IMR-90 (cell line): ENCODE measurements at regions not wholly inside any gene's neighbourhood (a gene's known extent, or its start where the extent isn't known, plus 50 kb on each side); places are given as distances from the start of the nearest gene placed in this dataset.

Experiments
- ATAC-seq: fragments of 200-7000 bp; cut with Tn5 transposase; 2 replicates; pipeline ENCODE4 v1.9.1; 2020; ENCODE audit warnings: low read depth, mild to moderate bottlenecking, moderate library complexity
- BruUV-seq: library from RNA; stranded (reverse); fragments of 400-500 nt; replicated peaks from 2 replicates; lab custom pipeline; 2021; lab: Mats Ljungman, UMichigan
- CTCF ChIA-PET: fragments of 300-600 bp; formaldehyde crosslinking; extraction: SDS; loops from one replicate; lab custom pipeline; 2021; ENCODE audit warnings: antibody characterized with exemption; lab: Yijun Ruan, JAX
- POLR2A ChIA-PET: fragments of 300-600 bp; sonication (Branson Sonifier 250); formaldehyde crosslinking; loops from one replicate; lab custom pipeline; 2022; ENCODE audit warnings: antibody characterized with exemption; ENCODE audit not compliant: unreplicated experiment; lab: Charles Lee
- DNase-seq: peaks from one replicate; pipeline ENCODE4 v3.0.0; 2013
- H2AFZ ChIP-seq: replicated peaks from 2 replicates; pipeline ENCODE3; 2013; ENCODE audit warnings: low read length, mild to moderate bottlenecking; ENCODE audit not compliant: poor library complexity
- H2AK5ac ChIP-seq: 2 replicates; pipeline ENCODE4 v1.6.1; 2013; ENCODE audit warnings: low read depth, low read length, inconsistent platforms
- H2AK9ac ChIP-seq: replicated peaks from 2 replicates; pipeline ENCODE3; 2013; ENCODE audit warnings: mild to moderate bottlenecking, low read depth, low read length, moderate library complexity; ENCODE audit not compliant: poor library complexity
- H2BK120ac ChIP-seq: 2 replicates; pipeline ENCODE4 v1.6.1; 2013; ENCODE audit warnings: low read depth, low read length, inconsistent platforms
- H2BK15ac ChIP-seq: 3 replicates; pipeline ENCODE4 v1.6.1; 2013; ENCODE audit warnings: low read depth, low read length, inconsistent platforms
- H2BK20ac ChIP-seq: 2 replicates; pipeline ENCODE4 v1.6.1; 2013; ENCODE audit warnings: low read depth, mild to moderate bottlenecking, inconsistent platforms, low read length, moderate library complexity
- H2BK5ac ChIP-seq: 2 replicates; pipeline ENCODE4 v1.6.1; 2013; ENCODE audit warnings: mild to moderate bottlenecking, low read depth, low read length, inconsistent platforms; ENCODE audit not compliant: poor library complexity, severe bottlenecking
- H3K14ac ChIP-seq: replicated peaks from 2 replicates; pipeline ENCODE4 v1.6.1; 2013; ENCODE audit warnings: low read depth, low read length, inconsistent platforms
- H3K18ac ChIP-seq: 2 replicates; pipeline ENCODE4 v1.6.1; 2013; ENCODE audit warnings: low read depth, low read length, control low read depth
- H3K23ac ChIP-seq: 2 replicates; pipeline ENCODE4 v1.6.1; 2013; ENCODE audit warnings: low read depth, low read length, inconsistent platforms
- H3K27ac ChIP-seq: 2 replicates; pipeline ENCODE4 v1.5.1; 2013; ENCODE audit warnings: mild to moderate bottlenecking, control low read depth, low read length; ENCODE audit not compliant: insufficient read depth
- H3K27me3 ChIP-seq: 2 replicates; pipeline ENCODE4 v1.6.1; 2013; ENCODE audit warnings: low read length; ENCODE audit not compliant: control insufficient read depth, insufficient read depth
- H3K36me3 ChIP-seq: 2 replicates; pipeline ENCODE4 v1.6.1; 2013; ENCODE audit warnings: low read length, mixed read lengths; ENCODE audit not compliant: control insufficient read depth, insufficient read depth
- H3K4ac ChIP-seq: 2 replicates; pipeline ENCODE4 v1.6.1; 2013; ENCODE audit warnings: low read depth, low read length, inconsistent platforms
- H3K4me1 ChIP-seq: 2 replicates; pipeline ENCODE4 v1.6.1; 2013; ENCODE audit warnings: low read length, mixed read lengths; ENCODE audit not compliant: control insufficient read depth, insufficient read depth
- H3K4me2 ChIP-seq: 2 replicates; pipeline ENCODE4 v1.6.1; 2013; ENCODE audit warnings: low read depth, mild to moderate bottlenecking, control low read depth, low read length, moderate library complexity
- H3K4me3 ChIP-seq: 2 replicates; pipeline ENCODE4 v1.5.1; 2013; ENCODE audit warnings: low read depth, mild to moderate bottlenecking, control low read depth, low read length, moderate library complexity; ENCODE audit not compliant: insufficient read depth
- H3K56ac ChIP-seq: 2 replicates; pipeline ENCODE4 v1.6.1; 2013; ENCODE audit warnings: low read length, inconsistent platforms; ENCODE audit not compliant: insufficient read depth; ENCODE audit errors: extremely low read depth
- H3K79me1 ChIP-seq, 2 experiments: 2 replicates each; pipeline ENCODE4 v1.6.1; 2013; ENCODE audit warnings: low read length in 2 of 2, inconsistent platforms in 1 of 2, low read depth in 1 of 2
- H3K9ac ChIP-seq: 2 replicates; pipeline ENCODE4 v1.6.1; 2013; ENCODE audit warnings: low read depth, low read length, control low read depth
- H3K9me1 ChIP-seq: 2 replicates; pipeline ENCODE4 v1.6.1; 2013; ENCODE audit warnings: low read length, inconsistent platforms; ENCODE audit not compliant: insufficient read depth
- H3K9me3 ChIP-seq: 2 replicates; pipeline ENCODE4 v1.6.1; 2013; ENCODE audit warnings: low read length; ENCODE audit not compliant: control insufficient read depth, insufficient read depth
- H4K20me1 ChIP-seq: 2 replicates; pipeline ENCODE4 v1.6.1; 2013; ENCODE audit warnings: low read length, inconsistent platforms; ENCODE audit not compliant: insufficient read depth
- H4K5ac ChIP-seq: 2 replicates; pipeline ENCODE4 v1.6.1; 2013; ENCODE audit warnings: mild to moderate bottlenecking, low read depth, low read length, control low read depth
- H4K8ac ChIP-seq, 2 experiments: 2 replicates each; pipeline ENCODE4 v1.6.1; 2013; ENCODE audit warnings: low read depth in 2 of 2, low read length in 2 of 2, control low read depth in 1 of 2, inconsistent platforms in 1 of 2
- H4K91ac ChIP-seq: 2 replicates; pipeline ENCODE4 v1.6.1; 2013; ENCODE audit warnings: low read depth, low read length, inconsistent platforms; ENCODE audit not compliant: insufficient read depth
- BHLHE40 ChIP-seq: fragments of 150-350 bp; IDR thresholded peaks from 2 replicates; pipeline ENCODE4 v1.6.1; 2016; ENCODE audit warnings: mild to moderate bottlenecking, low read depth, low read length
- CEBPB ChIP-seq: IDR thresholded peaks from 2 replicates; pipeline ENCODE4 v1.6.1; 2012; ENCODE audit warnings: low read depth, low read length, improper control_type of control experiment
- ELK1 ChIP-seq: fragments of 150-350 bp; IDR thresholded peaks from 2 replicates; pipeline ENCODE4 v1.6.1; 2016; ENCODE audit warnings: low read depth, mild to moderate bottlenecking, low read length, moderate library complexity, borderline replicate concordance
- FOS ChIP-seq: fragments of 150-350 bp; IDR thresholded peaks from 2 replicates; pipeline ENCODE4 v1.6.1; 2016; ENCODE audit warnings: low read depth, low read length
- MAFK ChIP-seq: IDR thresholded peaks from 2 replicates; pipeline ENCODE4 v1.6.1; 2012; ENCODE audit warnings: low read depth, low read length, improper control_type of control experiment
- MAZ ChIP-seq: IDR thresholded peaks from 2 replicates; pipeline ENCODE4 v1.6.1; 2012; ENCODE audit warnings: low read depth, mild to moderate bottlenecking, low read length, improper control_type of control experiment, moderate library complexity, borderline replicate concordance
- RAD21 ChIP-seq: IDR thresholded peaks from 2 replicates; pipeline ENCODE4 v1.6.1; 2012; ENCODE audit warnings: low read length, improper control_type of control experiment
- RCOR1 ChIP-seq: IDR thresholded peaks from 2 replicates; pipeline ENCODE4 v1.6.1; 2012; ENCODE audit warnings: mild to moderate bottlenecking, low read length, improper control_type of control experiment; ENCODE audit not compliant: insufficient replicate concordance
- SMC3 ChIP-seq: fragments of 150-350 bp; IDR thresholded peaks from 2 replicates; pipeline ENCODE4 v1.6.1; 2016; ENCODE audit warnings: low read depth, mild to moderate bottlenecking, antibody characterized with exemption, low read length, moderate library complexity
- WGBS, 2 experiments: methylation state at CpG; one replicate each; pipeline versions ENCODE4 v1.1.5 to v1.1.7; 2013; ENCODE audit warnings: missing lambda C conversion rate in 2 of 2; ENCODE audit not compliant: insufficient read length in 1 of 2; ENCODE audit errors: extremely low coverage in 2 of 2; 5-methylcytosine and 5-hydroxymethylcytosine counted together
- dilution Hi-C: fragments of 300-500 bp; cut with HindIII; formaldehyde crosslinking; loops from one replicate; pipeline ENCODE4 v1.14.3; 2018; ENCODE audit warnings: low sequenced_read_pairs; ENCODE audit not compliant: unreplicated experiment
- in situ Hi-C: fragments of 300-500 bp; cut with MboI; formaldehyde crosslinking; loops from 3 replicates; pipeline ENCODE4 v1.14.3; 2019; ENCODE audit warnings: low sequenced_read_pairs, inconsistent platforms, mixed read lengths
- intact Hi-C: fragments of 100-400 bp; cut with micrococcal nuclease; formaldehyde crosslinking; loops from 2 replicates; pipeline ENCODE4 v1.10.0; 2022

GRCh38 chr2:237227592-237228280 lies 142.0 kb downstream of the COPS8 start:
- Histone ChIP-seq H3K4ac (peak overlapping the region; percentile 99), H3K36me3 (no peaks in the 10 kb centered on the region), H2AK9ac (peak overlapping the region; percentile 79), H2AK5ac (peak overlapping the region; percentile 91), H3K4me2 (peak overlapping the region; percentile 35), H3K4me1 (peaks cover 22% of the 10 kb centered on the region), H3K27ac (peak overlapping the region; percentile 74), H3K23ac (peak overlapping the region; percentile 92), H3K14ac (peak overlapping the region; percentile 95), H4K20me1 (no peaks in the 10 kb centered on the region), H4K5ac (peak overlapping the region; percentile 85), H3K18ac (peak overlapping the region; percentile 94), H3K9ac (peak overlapping the region; percentile 53), H3K9me3 (no peaks in the 10 kb centered on the region), H4K91ac (peak overlapping the region; percentile 94), H3K4me3 (no peak overlapping the region), H3K56ac (peak overlapping the region; percentile 77), H3K79me1 (peaks cover 0 to 12% of the 10 kb centered on the region in 2 experiments; a peak in 1 of 4 replicates), H3K9me1 (peaks cover 22% of the 10 kb centered on the region), H4K8ac (peak overlapping the region; percentile 91 to 92), H2BK20ac (peak overlapping the region; percentile 99), H2AFZ (no peak overlapping the region), H2BK120ac (peak overlapping the region; percentile 98), H3K27me3 (no peaks in the 10 kb centered on the region), H2BK5ac (peak overlapping the region; percentile 83), H2BK15ac (peak overlapping the region; percentile 87)
- TF ChIP-seq RCOR1 (no peak), FOS (peak; percentile 95), MAZ (peak; percentile 33; the same call in 1 of the 2 replicates), MAFK (peak; percentile 2; the same call in 1 of the 2 replicates), ELK1 (no peak), SMC3 (0 out of 2 replicates have a peak, but pooled peaks have one; percentile 2), RAD21 (no peak), BHLHE40 (peak; percentile 73), CEBPB (peak; percentile 49)
- in situ Hi-C loops, result no loop called here
- CTCF ChIA-PET, result interaction anchor here (1.1 kb wide), 1 partner anchor 14 kb away, joined by 3 read pairs; no protein-coding TSS in a partner anchor
- 0% methylated on average over 3 of the region's 7 CpGs; no CpG with 5 or more reads in 1 of the 2 experiments for WGBS, 2 experiments
- intact Hi-C loops, result loop anchor here (2.0 kb wide), 1 partner anchor 63 kb away; no protein-coding TSS in a partner anchor
- BruUV-seq, result no TSS peak
- POLR2A ChIA-PET, result interaction anchor here (0.6 to 1.5 kb wide), 8 partner anchors 17 to 183 kb away, joined by 3 to 9 read pairs (median 4); no protein-coding TSS in a partner anchor
- DNase-seq (peak; percentile 97), ATAC-seq (peak; percentile 83)
- dilution Hi-C loops, result no loop called here
